HepG2 (cell line): ENCODE measurements at regions not wholly inside any gene's neighbourhood (a gene's known extent, or its start where the extent isn't known, plus 50 kb on each side); places are given as distances from the start of the nearest gene placed in this dataset.

Experiments
- ATAC-seq: fragments of 200-7000 bp; cut with Tn5 transposase; 3 replicates; pipeline ENCODE4 v1.9.1; 2020; ENCODE audit warnings: mild to moderate bottlenecking, moderate library complexity
- BruUV-seq: library from RNA; stranded (reverse); fragments of 400-500 nt; replicated peaks from 2 replicates; lab custom pipeline; 2021; lab: Mats Ljungman, UMichigan
- CTCF ChIA-PET: fragments of 300-600 bp; formaldehyde crosslinking; extraction: SDS; loops from one replicate; lab custom pipeline; 2021; ENCODE audit warnings: low total read pairs, inconsistent platforms, low intra/inter-chr PET ratio; lab: Yijun Ruan, JAX
- POLR2A ChIA-PET: fragments of 350-600 bp; sonication (Branson Sonifier 250); formaldehyde crosslinking; loops from one replicate; lab custom pipeline; 2020; ENCODE audit warnings: antibody characterized with exemption, inconsistent platforms; lab: Yijun Ruan, JAX
- DNase-seq: peaks from one replicate; pipeline ENCODE4 v3.0.0-alpha.2; 2015; ENCODE audit warnings: low spot score
- FAIRE-seq: peaks from 3 replicates; lab custom pipeline; 2011; peaks lifted over from hg19 to GRCh38; lab: Jason Lieb, UNC
- H2AFZ ChIP-seq: one replicate; pipeline ENCODE4 v1.6.1; 2011; ENCODE audit warnings: low read length, inconsistent platforms
- H3K27ac ChIP-seq: fragments of 300-600 bp; 3 replicates; pipeline ENCODE4 v1.8.0; 2011; ENCODE audit warnings: mixed run types, mild to moderate bottlenecking, mixed read lengths, low read length, inconsistent platforms; ENCODE audit not compliant: insufficient read depth; ENCODE audit errors: extremely low read length
- H3K27me3 ChIP-seq, 2 experiments: fragments of 200-600 bp in 1 of 2; 2 replicates in 1 of 2; 3 replicates in 1 of 2; pipeline versions ENCODE4 v1.6.0 to v1.8.0; 2011; ENCODE audit warnings: low read length in 2 of 2, mild to moderate bottlenecking in 2 of 2, moderate library complexity in 2 of 2, inconsistent platforms in 1 of 2; ENCODE audit not compliant: insufficient read depth in 2 of 2, control insufficient read depth in 1 of 2
- H3K36me3 ChIP-seq, 2 experiments: fragments of 200-600 bp in 1 of 2; replicated peaks in 1 of 2; 2 replicates in 1 of 2; 3 replicates in 1 of 2; pipeline versions ENCODE4 v1.5.1 to v1.8.0; 2011; ENCODE audit warnings: low read length in 2 of 2, inconsistent platforms in 1 of 2; ENCODE audit not compliant: insufficient read depth in 2 of 2, control insufficient read depth in 1 of 2
- H3K4me1 ChIP-seq: 2 replicates; pipeline ENCODE4 v1.5.1; 2012; ENCODE audit warnings: low read length, inconsistent platforms; ENCODE audit not compliant: insufficient read depth
- H3K4me2 ChIP-seq: 2 replicates; pipeline ENCODE4 v1.6.0; 2011; ENCODE audit warnings: low read depth, low read length, inconsistent platforms
- H3K4me3 ChIP-seq, 3 experiments: fragments of 200-600 bp in 1 of 3; sonication (generic), shearing (Covaris generic) in 1 of 3; replicated peaks in 1 of 3; 2 replicates each; pipeline ENCODE4 v1.5.1; 2011 to 2016; ENCODE audit warnings: low read length in 3 of 3, inconsistent platforms in 2 of 3, low read depth in 2 of 3, mild to moderate bottlenecking in 2 of 3, control low read depth in 1 of 3, mixed read lengths in 1 of 3; ENCODE audit not compliant: insufficient read depth in 1 of 3
- H3K79me2 ChIP-seq: one replicate; pipeline ENCODE4 v1.6.1; 2011; ENCODE audit warnings: low read length, inconsistent platforms; ENCODE audit not compliant: insufficient read depth
- H3K9ac ChIP-seq: 2 replicates; pipeline ENCODE4 v1.6.0; 2011; ENCODE audit warnings: mild to moderate bottlenecking, low read depth, low read length, inconsistent platforms; ENCODE audit not compliant: insufficient read depth
- H3K9me3 ChIP-seq: 2 replicates; pipeline ENCODE4 v1.5.1; 2012; ENCODE audit warnings: mild to moderate bottlenecking, low read length
- H4K20me1 ChIP-seq: 2 replicates; pipeline ENCODE4 v1.6.0; 2011; ENCODE audit warnings: inconsistent platforms, mild to moderate bottlenecking, low read length, moderate library complexity; ENCODE audit not compliant: insufficient read depth
- CHD2 ChIP-seq: IDR thresholded peaks from 2 replicates; pipeline ENCODE4 v1.6.1; 2011; ENCODE audit warnings: low read depth, low read length, improper control_type of control experiment
- FOXC1 ChIP-seq: sonication (generic); formaldehyde crosslinking; IDR thresholded peaks from 2 replicates; pipeline ENCODE4 v1.8.0; 2022; ENCODE audit warnings: mild to moderate bottlenecking, missing genetic modification reagents, borderline replicate concordance
- KLF16 ChIP-seq, 2 experiments: sonication (generic) in 1 of 2; formaldehyde crosslinking in 1 of 2; IDR thresholded peaks; 2 replicates each; pipeline versions ENCODE4 v1.6.1 to v1.8.0; 2016 to 2023; ENCODE audit warnings: missing genetic modification reagents in 2 of 2, missing compliant biosample characterization in 1 of 2
- MAFF ChIP-seq: IDR thresholded peaks from 2 replicates; pipeline ENCODE4 v1.6.1; 2011; ENCODE audit warnings: low read depth, low read length, improper control_type of control experiment
- NRL ChIP-seq: sonication (generic); formaldehyde crosslinking; IDR thresholded peaks from 2 replicates; pipeline ENCODE4 v1.5.0; 2020; ENCODE audit warnings: missing genetic modification reagents, mild to moderate bottlenecking, moderate library complexity, borderline replicate concordance
- ZFYVE20 ChIP-seq: sonication (generic); formaldehyde crosslinking; IDR thresholded peaks from 2 replicates; pipeline ENCODE4 v1.8.0; 2023; ENCODE audit warnings: low read depth, mild to moderate bottlenecking, moderate library complexity, missing genetic modification reagents, borderline replicate concordance
- WGBS: methylation state at CpG from one replicate; pipeline ENCODE4 v1.1.6; 2017; ENCODE audit warnings: low lambda C conversion rate; 5-methylcytosine and 5-hydroxymethylcytosine counted together
- in situ Hi-C: cut with HindIII; loops from 2 replicates; pipeline ENCODE4 v1.10.0; 2017; ENCODE audit warnings: low pct_unique_long_range_greater_than_20kb; ENCODE audit not compliant: extremely low pct_ligation_motif_present
- intact Hi-C: fragments of 100-400 bp; cut with micrococcal nuclease; formaldehyde crosslinking; loops from one replicate; pipeline ENCODE4 v1.10.0; 2022; ENCODE audit not compliant: unreplicated experiment
- TF ChIP-seq, protein P1 (sequence below): sonication (generic); formaldehyde crosslinking; IDR thresholded peaks from 2 replicates; pipeline ENCODE4 v1.5.1; 2020; ENCODE audit warnings: missing genetic modification reagents, mild to moderate bottlenecking, borderline replicate concordance
- TF ChIP-seq, protein P2 (sequence below): sonication (generic); formaldehyde crosslinking; conservative IDR thresholded peaks from 2 replicates; pipeline ENCODE4 v1.8.0; 2022; ENCODE audit warnings: low read depth, missing genetic modification reagents
- TF ChIP-seq, protein P3 (sequence below): sonication (generic); formaldehyde crosslinking; conservative IDR thresholded peaks from 2 replicates; pipeline ENCODE4 v1.4.0; 2020; ENCODE audit warnings: missing genetic modification reagents
- TF ChIP-seq, protein P4 (sequence below): sonication (generic); formaldehyde crosslinking; IDR thresholded peaks from 2 replicates; pipeline ENCODE4 v1.4.0; 2020; ENCODE audit warnings: missing genetic modification reagents

DNA sequence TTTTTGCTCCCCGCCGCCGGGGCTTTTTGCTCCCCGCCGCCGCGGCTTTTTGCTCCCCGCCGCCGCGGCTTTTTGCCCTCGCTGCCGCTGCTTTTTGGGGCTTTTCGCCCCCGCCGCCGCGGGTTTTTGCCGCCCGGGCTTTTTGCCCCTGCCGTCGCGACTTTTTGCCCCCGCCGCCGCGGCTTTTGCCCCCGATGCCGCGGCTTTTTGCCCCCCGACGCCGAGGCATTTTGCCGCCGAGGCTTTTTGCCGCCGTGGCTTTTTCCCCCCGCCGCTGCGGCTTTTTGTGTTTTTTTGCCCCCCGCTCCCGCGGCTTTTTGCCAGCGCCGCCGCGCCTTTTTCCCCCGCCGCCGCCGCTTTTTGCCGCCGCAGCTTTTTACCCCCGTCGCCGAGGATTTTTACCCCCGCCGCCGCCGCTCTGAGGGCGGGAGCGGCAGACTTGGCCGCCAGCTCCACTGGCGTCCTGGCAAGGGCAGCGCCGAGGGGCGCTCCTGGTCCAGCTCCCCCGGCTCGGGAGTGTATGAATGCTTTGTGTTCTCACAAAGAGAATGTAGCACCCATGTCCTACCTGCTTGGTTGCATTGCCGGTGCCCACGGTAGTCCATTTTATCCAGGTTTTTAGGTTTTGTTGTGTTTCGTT, 151.7 kb downstream of the KCNJ18 start:
- H3K27ac ChIP-seq = no peak overlapping the region
- no peak overlapping the region for H3K4me3 ChIP-seq
- H3K9ac ChIP-seq = no peak overlapping the region
- ATAC-seq = no peak
- no peak for FAIRE-seq
- H3K79me2 ChIP-seq = no peaks in the 10 kb centered on the region
- TF ChIP-seq NRL (no peak), MAFF (no peak), ZFYVE20 (CRISPR knock-in tag) (no peak), FOXC1 (CRISPR knock-in tag) (no peak), CHD2 (no peak), KLF16 (CRISPR knock-in tag; IDR thresholded peaks at IDR 0.05) (no peak)
- TF ChIP-seq, protein P1, sequence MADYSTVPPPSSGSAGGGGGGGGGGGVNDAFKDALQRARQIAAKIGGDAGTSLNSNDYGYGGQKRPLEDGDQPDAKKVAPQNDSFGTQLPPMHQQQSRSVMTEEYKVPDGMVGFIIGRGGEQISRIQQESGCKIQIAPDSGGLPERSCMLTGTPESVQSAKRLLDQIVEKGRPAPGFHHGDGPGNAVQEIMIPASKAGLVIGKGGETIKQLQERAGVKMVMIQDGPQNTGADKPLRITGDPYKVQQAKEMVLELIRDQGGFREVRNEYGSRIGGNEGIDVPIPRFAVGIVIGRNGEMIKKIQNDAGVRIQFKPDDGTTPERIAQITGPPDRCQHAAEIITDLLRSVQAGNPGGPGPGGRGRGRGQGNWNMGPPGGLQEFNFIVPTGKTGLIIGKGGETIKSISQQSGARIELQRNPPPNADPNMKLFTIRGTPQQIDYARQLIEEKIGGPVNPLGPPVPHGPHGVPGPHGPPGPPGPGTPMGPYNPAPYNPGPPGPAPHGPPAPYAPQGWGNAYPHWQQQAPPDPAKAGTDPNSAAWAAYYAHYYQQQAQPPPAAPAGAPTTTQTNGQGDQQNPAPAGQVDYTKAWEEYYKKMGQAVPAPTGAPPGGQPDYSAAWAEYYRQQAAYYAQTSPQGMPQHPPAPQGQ (CRISPR knock-in tag) = no peak
- TF ChIP-seq, protein P2, sequence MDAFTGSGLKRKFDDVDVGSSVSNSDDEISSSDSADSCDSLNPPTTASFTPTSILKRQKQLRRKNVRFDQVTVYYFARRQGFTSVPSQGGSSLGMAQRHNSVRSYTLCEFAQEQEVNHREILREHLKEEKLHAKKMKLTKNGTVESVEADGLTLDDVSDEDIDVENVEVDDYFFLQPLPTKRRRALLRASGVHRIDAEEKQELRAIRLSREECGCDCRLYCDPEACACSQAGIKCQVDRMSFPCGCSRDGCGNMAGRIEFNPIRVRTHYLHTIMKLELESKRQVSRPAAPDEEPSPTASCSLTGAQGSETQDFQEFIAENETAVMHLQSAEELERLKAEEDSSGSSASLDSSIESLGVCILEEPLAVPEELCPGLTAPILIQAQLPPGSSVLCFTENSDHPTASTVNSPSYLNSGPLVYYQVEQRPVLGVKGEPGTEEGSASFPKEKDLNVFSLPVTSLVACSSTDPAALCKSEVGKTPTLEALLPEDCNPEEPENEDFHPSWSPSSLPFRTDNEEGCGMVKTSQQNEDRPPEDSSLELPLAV (CRISPR knock-in tag) = no peak
- TF ChIP-seq, protein P3, sequence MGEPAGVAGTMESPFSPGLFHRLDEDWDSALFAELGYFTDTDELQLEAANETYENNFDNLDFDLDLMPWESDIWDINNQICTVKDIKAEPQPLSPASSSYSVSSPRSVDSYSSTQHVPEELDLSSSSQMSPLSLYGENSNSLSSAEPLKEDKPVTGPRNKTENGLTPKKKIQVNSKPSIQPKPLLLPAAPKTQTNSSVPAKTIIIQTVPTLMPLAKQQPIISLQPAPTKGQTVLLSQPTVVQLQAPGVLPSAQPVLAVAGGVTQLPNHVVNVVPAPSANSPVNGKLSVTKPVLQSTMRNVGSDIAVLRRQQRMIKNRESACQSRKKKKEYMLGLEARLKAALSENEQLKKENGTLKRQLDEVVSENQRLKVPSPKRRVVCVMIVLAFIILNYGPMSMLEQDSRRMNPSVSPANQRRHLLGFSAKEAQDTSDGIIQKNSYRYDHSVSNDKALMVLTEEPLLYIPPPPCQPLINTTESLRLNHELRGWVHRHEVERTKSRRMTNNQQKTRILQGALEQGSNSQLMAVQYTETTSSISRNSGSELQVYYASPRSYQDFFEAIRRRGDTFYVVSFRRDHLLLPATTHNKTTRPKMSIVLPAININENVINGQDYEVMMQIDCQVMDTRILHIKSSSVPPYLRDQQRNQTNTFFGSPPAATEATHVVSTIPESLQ (CRISPR knock-in tag) = no peak
- TF ChIP-seq, protein P4, sequence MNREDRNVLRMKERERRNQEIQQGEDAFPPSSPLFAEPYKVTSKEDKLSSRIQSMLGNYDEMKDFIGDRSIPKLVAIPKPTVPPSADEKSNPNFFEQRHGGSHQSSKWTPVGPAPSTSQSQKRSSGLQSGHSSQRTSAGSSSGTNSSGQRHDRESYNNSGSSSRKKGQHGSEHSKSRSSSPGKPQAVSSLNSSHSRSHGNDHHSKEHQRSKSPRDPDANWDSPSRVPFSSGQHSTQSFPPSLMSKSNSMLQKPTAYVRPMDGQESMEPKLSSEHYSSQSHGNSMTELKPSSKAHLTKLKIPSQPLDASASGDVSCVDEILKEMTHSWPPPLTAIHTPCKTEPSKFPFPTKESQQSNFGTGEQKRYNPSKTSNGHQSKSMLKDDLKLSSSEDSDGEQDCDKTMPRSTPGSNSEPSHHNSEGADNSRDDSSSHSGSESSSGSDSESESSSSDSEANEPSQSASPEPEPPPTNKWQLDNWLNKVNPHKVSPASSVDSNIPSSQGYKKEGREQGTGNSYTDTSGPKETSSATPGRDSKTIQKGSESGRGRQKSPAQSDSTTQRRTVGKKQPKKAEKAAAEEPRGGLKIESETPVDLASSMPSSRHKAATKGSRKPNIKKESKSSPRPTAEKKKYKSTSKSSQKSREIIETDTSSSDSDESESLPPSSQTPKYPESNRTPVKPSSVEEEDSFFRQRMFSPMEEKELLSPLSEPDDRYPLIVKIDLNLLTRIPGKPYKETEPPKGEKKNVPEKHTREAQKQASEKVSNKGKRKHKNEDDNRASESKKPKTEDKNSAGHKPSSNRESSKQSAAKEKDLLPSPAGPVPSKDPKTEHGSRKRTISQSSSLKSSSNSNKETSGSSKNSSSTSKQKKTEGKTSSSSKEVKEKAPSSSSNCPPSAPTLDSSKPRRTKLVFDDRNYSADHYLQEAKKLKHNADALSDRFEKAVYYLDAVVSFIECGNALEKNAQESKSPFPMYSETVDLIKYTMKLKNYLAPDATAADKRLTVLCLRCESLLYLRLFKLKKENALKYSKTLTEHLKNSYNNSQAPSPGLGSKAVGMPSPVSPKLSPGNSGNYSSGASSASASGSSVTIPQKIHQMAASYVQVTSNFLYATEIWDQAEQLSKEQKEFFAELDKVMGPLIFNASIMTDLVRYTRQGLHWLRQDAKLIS = no peak
- H4K20me1 ChIP-seq = no peaks in the 10 kb centered on the region
- in situ Hi-C loops (no loop called here), intact Hi-C loops (no loop called here)
- H3K36me3 ChIP-seq = no peaks in the 10 kb centered on the region
- H3K4me2 ChIP-seq = no peak overlapping the region
- peaks cover 20% of the 10 kb centered on the region for H3K9me3 ChIP-seq
- ChIA-PET CTCF (no interaction called here), POLR2A (no interaction called here)
- DNase-seq = no peak
- 90% methylated on average over 72 of the region's 72 CpGs for WGBS
- H3K4me1 ChIP-seq = no peaks in the 10 kb centered on the region
- H2AFZ ChIP-seq = no peak overlapping the region
- no peaks in the 10 kb centered on the region for H3K27me3 ChIP-seq
- BruUV-seq = no TSS peak
